ENCODE measurements at regions not wholly inside any gene's neighbourhood (a gene's known extent, or its start where the extent isn't known, plus 50 kb on each side); places are given as distances from the start of the nearest gene placed in this dataset.

DNA sequence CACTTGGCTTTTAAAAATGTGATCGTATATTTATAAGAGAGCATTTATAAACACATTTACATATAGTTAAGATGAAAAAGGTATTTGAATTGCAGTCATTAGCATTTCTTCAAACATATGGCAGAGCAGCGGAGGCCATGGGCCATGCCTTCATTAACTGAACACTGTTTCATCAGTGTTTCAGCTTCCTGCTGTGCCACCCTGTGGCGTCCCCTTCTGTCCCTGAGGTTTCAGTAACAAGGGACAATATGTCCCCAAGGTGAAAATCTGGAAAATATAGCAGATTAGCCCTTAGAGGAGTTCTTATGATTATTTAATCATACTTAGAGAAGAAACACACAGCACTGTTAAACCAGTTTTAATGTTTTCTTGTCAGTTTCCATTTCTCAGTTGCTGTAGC is 577.8 kb downstream of the ETV1 start:
- TF ChIP-seq POLR2AphosphoS5 (IDR thresholded peaks at IDR 0.05) (no peak), POLR2A (IDR thresholded peaks at IDR 0.05) (no peak), EP300 (IDR thresholded peaks at IDR 0.05) (no peak)
- TF ChIP-seq, protein P1, sequence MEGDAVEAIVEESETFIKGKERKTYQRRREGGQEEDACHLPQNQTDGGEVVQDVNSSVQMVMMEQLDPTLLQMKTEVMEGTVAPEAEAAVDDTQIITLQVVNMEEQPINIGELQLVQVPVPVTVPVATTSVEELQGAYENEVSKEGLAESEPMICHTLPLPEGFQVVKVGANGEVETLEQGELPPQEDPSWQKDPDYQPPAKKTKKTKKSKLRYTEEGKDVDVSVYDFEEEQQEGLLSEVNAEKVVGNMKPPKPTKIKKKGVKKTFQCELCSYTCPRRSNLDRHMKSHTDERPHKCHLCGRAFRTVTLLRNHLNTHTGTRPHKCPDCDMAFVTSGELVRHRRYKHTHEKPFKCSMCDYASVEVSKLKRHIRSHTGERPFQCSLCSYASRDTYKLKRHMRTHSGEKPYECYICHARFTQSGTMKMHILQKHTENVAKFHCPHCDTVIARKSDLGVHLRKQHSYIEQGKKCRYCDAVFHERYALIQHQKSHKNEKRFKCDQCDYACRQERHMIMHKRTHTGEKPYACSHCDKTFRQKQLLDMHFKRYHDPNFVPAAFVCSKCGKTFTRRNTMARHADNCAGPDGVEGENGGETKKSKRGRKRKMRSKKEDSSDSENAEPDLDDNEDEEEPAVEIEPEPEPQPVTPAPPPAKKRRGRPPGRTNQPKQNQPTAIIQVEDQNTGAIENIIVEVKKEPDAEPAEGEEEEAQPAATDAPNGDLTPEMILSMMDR (IDR thresholded peaks at IDR 0.05) = no peak

Data from suprapubic skin (tissue), 4 donors.